ENCODE measurements at regions not wholly inside any gene's neighbourhood (a gene's known extent, or its start where the extent isn't known, plus 50 kb on each side); places are given as distances from the start of the nearest gene placed in this dataset.
"Not testable (repeated sequence)": the region's sequence is repeated elsewhere in the genome, so short reads cannot be mapped to it uniquely, and the experiment has no call there.

- not testable (repeated sequence) for DNase-seq
Observed at GRCh38 chr13:21263909-21264308, 87.5 kb downstream of the MRPL57 start.

DNA sequence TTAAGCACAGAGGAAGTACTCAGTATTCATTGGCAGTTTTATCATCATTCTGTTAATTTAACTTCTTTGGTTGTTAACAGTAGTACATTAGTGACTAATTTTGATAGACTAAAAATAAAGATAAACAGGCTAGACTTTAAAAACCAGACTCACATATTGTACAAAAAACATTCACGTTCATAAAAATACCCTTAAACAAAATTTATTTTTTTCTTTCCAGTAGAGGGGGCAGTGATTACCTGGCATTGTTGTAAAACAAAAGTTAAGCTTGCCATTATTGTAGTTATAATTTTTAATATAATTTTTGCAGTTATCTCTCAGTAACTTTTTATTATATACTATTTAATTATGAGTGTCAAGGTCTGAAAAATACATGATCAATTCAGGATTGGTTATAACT, 92.0 kb downstream of the MRPL57 start:
- not testable (repeated sequence) for DNase-seq

DNA sequence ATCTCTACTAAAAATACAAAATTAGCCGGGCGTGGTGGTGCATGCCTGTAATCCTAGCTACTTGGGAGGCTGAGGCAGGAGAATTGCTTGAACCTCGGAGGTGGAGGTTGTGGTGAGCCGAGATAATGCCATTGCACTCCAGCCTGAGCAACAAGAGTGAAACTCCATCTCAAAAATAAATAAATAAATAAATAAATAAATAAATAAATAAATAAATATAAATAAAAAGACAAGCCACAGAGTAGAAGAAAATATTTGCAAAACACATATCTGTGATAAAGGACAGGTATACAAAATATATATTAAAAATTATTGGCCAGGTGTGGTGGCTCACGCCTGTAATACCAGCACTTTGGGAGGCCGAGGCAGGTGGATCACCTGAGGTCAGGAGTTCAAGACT, 96.0 kb downstream of the MRPL57 start:
- DNase-seq, result not testable (repeated sequence)

DNA sequence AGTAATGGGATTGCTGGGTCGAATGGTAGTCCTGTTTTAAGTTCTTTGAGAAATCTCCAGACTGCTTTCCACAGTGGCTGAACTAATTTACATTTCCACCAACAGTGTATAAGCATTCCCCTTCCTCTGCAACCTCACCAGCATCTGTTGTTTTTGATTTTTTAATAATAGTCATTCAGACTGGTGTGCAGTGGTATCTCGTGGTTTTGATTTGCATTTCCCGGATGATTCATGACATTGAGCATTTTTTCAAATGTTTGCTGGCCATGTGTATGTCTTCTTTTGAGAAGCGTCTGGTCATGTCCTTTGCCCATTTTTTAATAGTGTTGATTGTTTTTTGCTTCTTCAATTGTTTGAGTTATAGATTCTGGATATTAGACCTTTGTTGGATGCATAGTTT, 98.0 kb downstream of the MRPL57 start:
- DNase-seq, result not testable (repeated sequence)

- DNase-seq, result no peak
Observed at GRCh38 chr13:21282065-21282464, 105.6 kb downstream of the MRPL57 start.

DNA sequence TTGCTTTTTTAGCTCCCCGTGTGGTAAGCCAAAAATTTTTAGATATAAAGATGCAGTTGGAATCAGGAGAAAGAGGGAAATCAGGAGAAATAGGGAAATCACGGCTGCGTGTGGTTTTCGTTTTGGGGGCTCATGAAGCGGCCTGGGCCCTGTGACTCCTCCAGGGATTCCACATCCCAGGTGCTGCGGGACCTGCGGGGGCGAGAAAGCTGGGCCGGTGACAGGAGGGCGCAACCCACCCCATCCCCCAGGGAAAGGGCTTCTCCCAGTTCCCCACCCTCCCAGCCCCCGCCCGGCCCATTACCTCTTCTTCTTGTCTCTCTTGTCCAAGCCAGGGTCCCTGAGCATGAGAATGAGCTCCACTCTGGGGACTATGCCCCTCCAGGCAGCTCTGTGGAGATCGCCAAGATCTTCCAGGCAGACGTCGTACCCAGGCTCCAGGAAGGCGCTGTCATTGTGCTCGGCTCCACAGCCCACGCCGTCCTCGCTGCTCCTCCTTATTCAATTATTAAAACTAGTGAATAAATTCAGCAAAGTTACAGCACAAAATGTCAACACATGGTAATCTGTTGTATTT, 111.0 kb downstream of the MRPL57 start:
- DNase-seq, result no peak

DNA sequence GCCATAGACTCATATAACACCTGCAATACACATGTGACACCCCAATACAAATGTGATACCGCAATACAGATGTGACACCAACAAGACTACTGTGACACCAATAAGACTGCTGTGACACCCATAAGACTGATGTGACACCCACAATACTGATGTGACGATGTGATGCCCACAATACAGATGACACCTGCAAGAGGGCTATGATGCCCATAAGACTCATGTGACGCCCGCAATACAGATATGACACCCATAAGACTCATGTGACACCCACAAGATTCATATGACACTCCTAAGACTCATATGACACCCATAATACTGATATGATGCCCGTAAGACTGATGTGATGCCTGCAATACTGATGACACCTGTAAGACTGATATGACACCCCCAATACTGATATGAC, 113.0 kb downstream of the MRPL57 start:
- DNase-seq, result no peak

- not testable (repeated sequence) for DNase-seq
Observed at GRCh38 chr13:21290442-21291002, 114.1 kb downstream of the MRPL57 start.

DNA sequence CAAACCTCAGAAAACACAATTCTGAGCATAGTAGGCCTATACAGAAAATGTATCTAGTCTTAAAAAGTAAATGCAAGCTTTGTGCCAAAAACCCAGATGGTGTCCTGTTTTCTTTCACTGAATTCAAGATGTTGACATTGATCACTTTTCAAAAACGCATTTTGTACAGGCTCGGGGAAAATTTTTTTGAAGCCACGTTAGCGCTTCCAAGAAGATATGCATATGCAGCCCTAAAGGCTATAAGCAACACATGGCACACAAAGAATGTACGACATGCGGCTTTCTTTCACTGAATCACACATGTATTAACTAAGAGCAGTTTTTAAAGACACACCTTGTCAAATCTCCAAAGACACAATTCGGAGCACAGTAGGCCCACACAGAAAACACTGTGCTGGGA, 115.4 kb downstream of the MRPL57 start:
- DNase-seq, result no peak

DNA sequence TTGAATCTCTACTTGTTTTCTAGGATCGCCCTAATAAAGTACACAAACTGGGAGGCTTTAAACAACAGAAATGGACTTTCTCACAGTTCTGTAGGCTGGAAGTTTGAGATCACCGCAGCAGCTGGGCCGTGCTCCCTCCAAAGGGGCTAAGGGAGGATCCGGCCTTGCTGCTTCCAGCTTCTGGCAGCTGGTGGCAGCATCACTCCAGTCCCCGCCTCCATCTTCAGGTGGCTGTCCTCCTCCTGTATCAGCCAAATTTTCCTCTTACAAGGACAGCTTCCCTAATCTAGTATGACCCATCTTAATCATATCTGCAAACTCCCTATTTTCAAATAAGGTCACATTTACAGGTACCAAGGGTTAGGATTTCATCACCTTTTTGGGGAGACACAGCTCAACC, 120.5 kb downstream of the MRPL57 start:
- peak; percentile 78 for DNase-seq

DNA sequence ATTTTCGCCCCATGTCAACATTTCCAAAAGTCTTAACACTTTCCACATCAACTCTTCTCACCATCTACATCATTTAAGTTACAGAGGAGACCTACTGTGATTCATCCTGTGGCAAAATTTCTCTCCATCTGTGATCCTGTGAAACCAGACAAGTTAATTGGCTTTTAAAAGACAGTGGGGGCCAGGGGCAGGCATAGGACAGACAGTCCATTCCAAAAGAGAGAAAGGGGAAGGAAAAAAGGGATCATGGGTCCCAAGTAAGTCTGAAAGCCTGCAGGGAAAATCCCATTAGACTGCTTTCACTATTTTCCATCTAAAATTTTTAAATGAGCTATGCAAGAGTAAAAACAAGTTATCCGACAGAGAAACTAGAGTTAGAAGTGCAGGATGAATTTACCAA, 121.0 kb downstream of the MRPL57 start:
- DNase-seq, result peak; percentile 63

DNA sequence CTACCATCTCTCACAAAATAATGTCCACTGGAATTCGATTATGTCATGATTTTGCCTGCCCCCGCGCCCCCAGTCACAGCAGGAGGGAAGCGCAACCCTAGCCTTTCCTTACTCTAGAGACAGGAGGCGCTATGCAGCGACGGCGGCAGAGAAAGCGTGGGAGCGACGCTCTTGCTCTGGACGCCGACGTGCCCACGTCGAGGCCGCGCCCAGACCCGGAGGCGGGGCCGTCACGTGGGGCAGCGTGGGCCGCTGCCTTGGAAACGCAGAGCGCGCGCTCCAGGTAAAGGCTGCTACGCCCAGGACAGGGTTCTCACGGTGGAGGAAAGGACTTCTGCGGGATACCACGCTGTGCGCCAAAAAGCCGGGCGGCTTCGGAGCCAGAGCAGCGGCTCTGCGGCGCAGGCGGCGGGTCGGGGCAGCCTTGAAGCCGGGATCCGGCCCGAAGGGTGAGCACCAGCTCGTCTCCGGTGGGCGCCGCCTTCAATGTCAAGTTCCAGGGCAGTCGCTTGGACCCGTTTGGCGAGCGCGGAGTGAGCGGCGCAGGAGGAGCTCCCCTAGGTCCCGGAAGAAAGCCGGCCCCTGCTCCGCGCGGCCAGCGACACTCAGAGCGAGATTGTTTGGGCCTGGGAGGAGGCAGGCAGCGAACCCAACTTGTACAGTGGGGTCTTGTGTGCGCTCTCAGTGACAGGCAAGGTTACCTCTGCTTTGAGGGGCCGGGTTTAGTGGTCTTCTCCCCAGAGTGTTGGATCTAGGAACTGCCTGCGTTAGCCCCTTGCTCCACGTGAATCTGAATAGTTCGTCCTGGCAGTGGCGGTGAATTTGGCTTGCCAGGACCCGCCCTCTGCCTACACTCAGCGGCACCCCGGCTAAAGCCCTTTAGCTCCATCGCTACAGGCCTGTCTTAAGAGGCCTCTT, 121.7 kb downstream of the MRPL57 start:
- DNase-seq, result peak; percentile 91

DNA sequence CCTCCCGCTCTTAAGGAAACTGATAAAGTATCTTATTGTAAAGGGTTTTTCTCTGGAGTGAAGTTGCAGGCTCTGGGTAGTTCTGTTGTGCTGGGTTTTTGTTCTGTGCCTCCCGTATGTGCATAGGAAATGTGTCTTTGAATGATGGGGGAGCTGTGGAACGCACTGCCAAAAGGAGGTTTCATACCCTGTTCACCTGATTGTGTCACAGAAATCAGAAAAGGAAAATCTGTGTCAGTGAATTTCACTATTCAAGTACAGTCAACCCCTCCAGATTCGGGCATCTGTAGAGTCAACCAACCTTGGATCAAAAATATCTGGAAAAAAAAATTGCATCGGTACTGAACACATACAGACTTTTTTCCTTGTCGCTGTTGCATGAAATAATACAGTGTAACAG, 127.8 kb downstream of the MRPL57 start:
- DNase-seq, result no peak

DNA sequence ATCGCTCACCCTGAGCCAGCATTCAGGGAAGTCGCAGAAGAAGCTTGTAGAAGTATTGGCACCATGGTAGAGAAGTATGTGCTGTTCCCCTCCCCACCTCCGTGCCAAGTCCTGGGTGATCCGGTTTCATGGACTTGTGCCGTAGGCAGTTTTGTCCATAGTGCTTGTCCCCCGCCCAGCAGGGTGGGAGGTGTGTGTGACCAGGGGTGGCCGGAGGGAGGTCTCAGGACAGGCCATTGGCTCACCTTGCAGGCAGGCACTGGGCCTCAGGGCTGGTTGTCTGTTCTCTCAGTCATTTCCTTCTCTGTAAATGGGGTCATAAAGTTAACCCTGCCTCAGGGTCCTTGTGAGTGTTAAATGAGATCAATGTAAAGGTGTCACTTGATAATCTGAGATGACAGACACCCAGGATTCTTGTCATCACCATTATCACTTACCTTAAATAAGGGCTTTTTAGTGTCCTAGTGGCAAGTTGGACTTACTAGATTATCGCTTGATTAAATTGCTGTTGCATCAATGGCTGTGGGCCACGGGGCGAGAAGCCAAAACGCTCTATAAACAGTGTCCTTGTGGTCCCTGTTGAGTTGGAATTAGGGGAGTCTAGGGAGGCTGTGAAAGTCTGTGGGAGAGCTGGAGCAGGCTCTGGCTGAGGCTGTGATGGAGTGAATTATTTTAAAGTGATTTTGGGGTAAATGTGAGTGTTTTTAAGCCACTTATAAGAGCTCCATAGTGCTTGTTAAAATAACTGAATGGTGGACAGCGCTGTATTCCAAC, 130.0 kb downstream of the MRPL57 start:
- DNase-seq, result not testable (repeated sequence)

GRCh38 chr13:21307158-21307557, 130.7 kb downstream of the MRPL57 start:
- DNase-seq, result not testable (repeated sequence)

DNA sequence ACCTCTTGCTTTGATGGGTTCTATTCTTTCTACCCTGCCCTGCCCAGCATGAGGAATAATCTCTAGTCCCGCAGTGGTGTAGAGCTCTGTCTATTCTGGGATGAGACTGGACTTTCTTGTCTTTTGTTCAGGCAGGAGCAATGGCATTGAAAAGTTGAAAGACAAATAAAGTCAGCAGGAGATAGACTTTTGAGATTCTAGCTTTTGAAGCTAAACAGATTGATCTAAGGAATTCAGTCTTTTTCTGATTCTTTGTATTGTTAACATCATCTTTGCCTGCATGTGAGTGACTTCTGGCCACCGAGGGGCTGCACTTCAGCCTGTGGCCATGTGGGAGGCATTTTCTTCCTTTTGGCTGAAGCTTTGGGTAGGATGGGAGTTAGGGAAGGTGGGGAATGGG, 132.4 kb downstream of the MRPL57 start:
- DNase-seq, result no peak

DNA sequence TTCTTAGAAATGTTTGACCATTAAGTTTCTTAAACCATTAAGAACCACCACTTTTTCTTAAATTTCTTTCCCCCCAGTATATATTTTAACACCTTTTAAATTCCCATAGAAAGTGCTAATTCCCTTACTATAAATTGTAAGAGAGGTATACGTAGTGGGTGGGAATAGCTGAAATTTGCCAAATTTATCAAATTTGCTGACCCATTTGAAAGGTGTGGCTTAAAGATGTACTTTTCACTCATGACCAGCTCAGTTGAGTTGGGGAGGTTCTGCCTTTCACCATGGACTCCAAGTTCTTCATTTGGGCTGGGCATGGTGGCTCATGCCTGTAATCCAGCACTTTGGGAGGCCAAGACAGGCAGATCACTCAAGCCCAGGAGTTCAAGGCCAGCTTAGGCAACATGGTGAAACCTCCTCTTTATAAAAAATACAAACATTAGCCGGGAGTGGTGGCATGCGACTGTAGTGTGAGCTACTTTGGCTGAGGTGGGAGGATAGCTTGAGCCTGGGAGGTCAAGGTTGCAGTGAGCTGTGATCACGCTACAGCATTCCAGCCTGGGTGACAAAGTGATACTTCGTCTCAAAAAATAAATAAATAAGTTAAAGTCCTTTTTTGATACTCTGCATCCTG, 133.2 kb downstream of the MRPL57 start:
- no peak for DNase-seq

DNA sequence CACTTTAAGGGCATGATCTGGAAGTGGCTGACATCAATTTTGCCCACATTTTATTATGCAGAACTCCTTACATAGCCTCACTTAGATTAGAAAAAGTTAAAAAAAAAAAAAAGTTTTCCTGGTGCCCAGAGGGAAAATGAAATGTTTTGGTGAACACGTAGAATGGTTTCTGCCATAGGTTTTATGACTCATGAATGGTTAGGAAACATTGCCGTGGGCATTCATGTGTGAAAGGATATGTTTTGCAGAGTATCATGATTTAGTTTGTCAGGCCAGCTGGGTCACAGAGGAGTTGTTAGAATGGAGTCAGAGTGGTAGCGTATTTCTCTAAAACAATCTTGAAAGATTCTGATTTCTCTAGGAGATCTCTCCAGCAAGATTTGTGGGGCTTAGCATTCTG, 133.8 kb downstream of the MRPL57 start:
- DNase-seq, result no peak

DNA sequence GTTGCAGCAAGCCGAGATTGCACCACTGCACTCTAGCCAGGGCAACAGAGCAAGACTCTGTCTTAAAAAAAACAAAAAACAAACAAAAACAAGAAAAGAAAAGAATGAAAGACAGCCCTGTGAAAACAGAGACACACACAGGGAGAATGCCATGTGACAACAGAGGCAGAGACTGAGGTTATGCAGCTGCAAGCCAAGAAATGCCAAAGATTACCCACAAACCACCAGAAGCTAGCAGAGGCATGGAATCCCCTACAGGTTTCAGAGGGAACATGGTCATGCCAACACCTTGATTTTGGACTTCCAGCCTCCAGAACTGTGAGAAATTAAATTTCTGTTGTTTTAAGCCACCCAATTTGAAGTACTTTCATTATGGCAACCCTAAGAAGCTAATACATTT, 138.5 kb downstream of the MRPL57 start:
- DNase-seq, result not testable (repeated sequence)

DNA sequence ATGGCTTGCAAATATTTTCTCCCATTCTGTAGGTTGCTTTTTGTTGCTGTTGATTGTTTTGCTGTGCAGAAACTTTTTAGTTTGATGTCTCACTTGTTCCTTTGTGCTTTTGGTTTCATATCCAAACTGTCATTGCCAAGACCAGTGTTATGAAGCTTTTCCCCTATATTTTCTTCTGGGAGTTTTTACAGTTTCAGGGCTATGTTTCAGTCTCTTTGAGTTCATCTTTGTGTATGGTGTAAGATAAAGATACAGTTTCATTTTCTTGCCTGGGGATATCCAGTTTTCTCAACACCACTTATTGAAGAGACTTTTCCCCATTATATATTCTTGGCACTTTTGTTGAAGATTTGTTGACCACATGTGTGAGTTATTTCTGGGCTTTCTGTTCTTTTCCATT, 139.9 kb downstream of the MRPL57 start:
- DNase-seq, result no peak

GRCh38 chr13:21318891-21319532, 140.1 kb downstream of the ZDHHC20 start:
- peak; percentile 25 for DNase-seq
